HepG2 (cell line): ENCODE measurements at regions not wholly inside any gene's neighbourhood (a gene's known extent, or its start where the extent isn't known, plus 50 kb on each side); places are given as distances from the start of the nearest gene placed in this dataset.

Source experiments
- ATAC-seq: fragments of 200-7000 bp; cut with Tn5 transposase; 3 replicates; pipeline ENCODE4 v1.9.1; 2020; ENCODE audit warnings: mild to moderate bottlenecking, moderate library complexity
- BruUV-seq: library from RNA; stranded (reverse); fragments of 400-500 nt; replicated peaks from 2 replicates; lab custom pipeline; 2021; lab: Mats Ljungman, UMichigan
- CTCF ChIA-PET: fragments of 300-600 bp; formaldehyde crosslinking; extraction: SDS; loops from one replicate; lab custom pipeline; 2021; ENCODE audit warnings: low total read pairs, inconsistent platforms, low intra/inter-chr PET ratio; lab: Yijun Ruan, JAX
- POLR2A ChIA-PET: fragments of 350-600 bp; sonication (Branson Sonifier 250); formaldehyde crosslinking; loops from one replicate; lab custom pipeline; 2020; ENCODE audit warnings: antibody characterized with exemption, inconsistent platforms; lab: Yijun Ruan, JAX
- DNase-seq: peaks from one replicate; pipeline ENCODE4 v3.0.0-alpha.2; 2015; ENCODE audit warnings: low spot score
- FAIRE-seq: peaks from 3 replicates; lab custom pipeline; 2011; peaks lifted over from hg19 to GRCh38; lab: Jason Lieb, UNC
- H2AFZ ChIP-seq: one replicate; pipeline ENCODE4 v1.6.1; 2011; ENCODE audit warnings: low read length, inconsistent platforms
- H3K27ac ChIP-seq: fragments of 300-600 bp; 3 replicates; pipeline ENCODE4 v1.8.0; 2011; ENCODE audit warnings: mixed run types, mild to moderate bottlenecking, mixed read lengths, low read length, inconsistent platforms; ENCODE audit not compliant: insufficient read depth; ENCODE audit errors: extremely low read length
- H3K27me3 ChIP-seq, 2 experiments: fragments of 200-600 bp in 1 of 2; 2 replicates in 1 of 2; 3 replicates in 1 of 2; pipeline versions ENCODE4 v1.6.0 to v1.8.0; 2011; ENCODE audit warnings: low read length in 2 of 2, mild to moderate bottlenecking in 2 of 2, moderate library complexity in 2 of 2, inconsistent platforms in 1 of 2; ENCODE audit not compliant: insufficient read depth in 2 of 2, control insufficient read depth in 1 of 2
- H3K36me3 ChIP-seq, 2 experiments: fragments of 200-600 bp in 1 of 2; replicated peaks in 1 of 2; 2 replicates in 1 of 2; 3 replicates in 1 of 2; pipeline versions ENCODE4 v1.5.1 to v1.8.0; 2011; ENCODE audit warnings: low read length in 2 of 2, inconsistent platforms in 1 of 2; ENCODE audit not compliant: insufficient read depth in 2 of 2, control insufficient read depth in 1 of 2
- H3K4me1 ChIP-seq: 2 replicates; pipeline ENCODE4 v1.5.1; 2012; ENCODE audit warnings: low read length, inconsistent platforms; ENCODE audit not compliant: insufficient read depth
- H3K4me2 ChIP-seq: 2 replicates; pipeline ENCODE4 v1.6.0; 2011; ENCODE audit warnings: low read depth, low read length, inconsistent platforms
- H3K4me3 ChIP-seq, 3 experiments: fragments of 200-600 bp in 1 of 3; sonication (generic), shearing (Covaris generic) in 1 of 3; replicated peaks in 1 of 3; 2 replicates each; pipeline ENCODE4 v1.5.1; 2011 to 2016; ENCODE audit warnings: low read length in 3 of 3, inconsistent platforms in 2 of 3, low read depth in 2 of 3, mild to moderate bottlenecking in 2 of 3, control low read depth in 1 of 3, mixed read lengths in 1 of 3; ENCODE audit not compliant: insufficient read depth in 1 of 3
- H3K79me2 ChIP-seq: one replicate; pipeline ENCODE4 v1.6.1; 2011; ENCODE audit warnings: low read length, inconsistent platforms; ENCODE audit not compliant: insufficient read depth
- H3K9ac ChIP-seq: 2 replicates; pipeline ENCODE4 v1.6.0; 2011; ENCODE audit warnings: mild to moderate bottlenecking, low read depth, low read length, inconsistent platforms; ENCODE audit not compliant: insufficient read depth
- H3K9me3 ChIP-seq: 2 replicates; pipeline ENCODE4 v1.5.1; 2012; ENCODE audit warnings: mild to moderate bottlenecking, low read length
- H4K20me1 ChIP-seq: 2 replicates; pipeline ENCODE4 v1.6.0; 2011; ENCODE audit warnings: inconsistent platforms, mild to moderate bottlenecking, low read length, moderate library complexity; ENCODE audit not compliant: insufficient read depth
- BRD4 ChIP-seq: sonication (generic); formaldehyde crosslinking; IDR thresholded peaks from 2 replicates; pipeline ENCODE4 v1.4.0; 2020; ENCODE audit warnings: missing genetic modification reagents
- CBFB ChIP-seq: sonication (generic); formaldehyde crosslinking; IDR thresholded peaks from 2 replicates; pipeline ENCODE4 v1.4.0; 2020; ENCODE audit warnings: missing genetic modification reagents
- CHD4 ChIP-seq: fragments of 200-600 bp; sonication (generic); IDR thresholded peaks from 2 replicates; pipeline ENCODE4 v1.7.0; 2017; ENCODE audit warnings: mild to moderate bottlenecking, low read length, borderline replicate concordance
- EED ChIP-seq: sonication (generic); formaldehyde crosslinking; IDR thresholded peaks from 2 replicates; pipeline ENCODE4 v1.5.0; 2020; ENCODE audit warnings: mild to moderate bottlenecking, missing genetic modification reagents
- HIVEP1 ChIP-seq: sonication (generic); formaldehyde crosslinking; IDR thresholded peaks from 2 replicates; pipeline ENCODE4 v1.4.0; 2020; ENCODE audit warnings: mild to moderate bottlenecking, missing genetic modification reagents
- NFRKB ChIP-seq: fragments of 450-650 bp; IDR thresholded peaks from 2 replicates; pipeline ENCODE4 v1.6.1; 2017
- POGZ ChIP-seq: sonication (generic); formaldehyde crosslinking; IDR thresholded peaks from 2 replicates; pipeline ENCODE4 v1.4.0; 2020; ENCODE audit warnings: mild to moderate bottlenecking, missing genetic modification reagents
- RORA ChIP-seq: sonication (generic); formaldehyde crosslinking; IDR thresholded peaks from 2 replicates; pipeline ENCODE4 v1.5.0; 2020; ENCODE audit warnings: mild to moderate bottlenecking, missing genetic modification reagents, moderate library complexity
- ZFP62 ChIP-seq: sonication (generic); formaldehyde crosslinking; IDR thresholded peaks from 2 replicates; pipeline ENCODE4 v1.4.0; 2020; ENCODE audit warnings: missing genetic modification reagents
- ZNF12 ChIP-seq: sonication (generic); formaldehyde crosslinking; IDR thresholded peaks from 2 replicates; pipeline ENCODE4 v1.5.0; 2020; ENCODE audit warnings: missing genetic modification reagents
- ZNF121 ChIP-seq: sonication (generic); formaldehyde crosslinking; IDR thresholded peaks from 2 replicates; pipeline ENCODE4 v1.5.0; 2020; ENCODE audit warnings: mild to moderate bottlenecking, missing genetic modification reagents
- ZNF207 ChIP-seq: fragments of 450-650 bp; IDR thresholded peaks from 2 replicates; pipeline ENCODE4 v1.6.1; 2016; ENCODE audit warnings: antibody characterized with exemption, borderline replicate concordance
- ZNF280D ChIP-seq: sonication (generic); formaldehyde crosslinking; IDR thresholded peaks from 2 replicates; pipeline ENCODE4 v1.5.1; 2020; ENCODE audit warnings: mild to moderate bottlenecking, missing genetic modification reagents
- ZNF33B ChIP-seq: sonication (generic); formaldehyde crosslinking; IDR thresholded peaks from 2 replicates; pipeline ENCODE4 v1.5.1; 2020; ENCODE audit warnings: mild to moderate bottlenecking, missing genetic modification reagents
- ZNF724P ChIP-seq: sonication (generic); formaldehyde crosslinking; IDR thresholded peaks from 2 replicates; pipeline ENCODE4 v1.8.0; 2022; ENCODE audit warnings: missing genetic modification reagents, borderline replicate concordance
- ZNF790 ChIP-seq: sonication (generic); formaldehyde crosslinking; IDR thresholded peaks from 2 replicates; pipeline ENCODE4 v1.8.0; 2022; ENCODE audit warnings: missing genetic modification reagents, mild to moderate bottlenecking, borderline replicate concordance
- WGBS: methylation state at CpG from one replicate; pipeline ENCODE4 v1.1.6; 2017; ENCODE audit warnings: low lambda C conversion rate; 5-methylcytosine and 5-hydroxymethylcytosine counted together
- in situ Hi-C: cut with HindIII; loops from 2 replicates; pipeline ENCODE4 v1.10.0; 2017; ENCODE audit warnings: low pct_unique_long_range_greater_than_20kb; ENCODE audit not compliant: extremely low pct_ligation_motif_present
- intact Hi-C: fragments of 100-400 bp; cut with micrococcal nuclease; formaldehyde crosslinking; loops from one replicate; pipeline ENCODE4 v1.10.0; 2022; ENCODE audit not compliant: unreplicated experiment
- TF ChIP-seq, protein P1 (sequence below): sonication (generic); formaldehyde crosslinking; IDR thresholded peaks from 2 replicates; pipeline ENCODE4 v1.9.0; 2021; ENCODE audit warnings: missing genetic modification reagents, mild to moderate bottlenecking, borderline replicate concordance
- TF ChIP-seq, protein P2 (sequence below): sonication (generic); formaldehyde crosslinking; IDR thresholded peaks from 2 replicates; pipeline ENCODE4 v1.4.0; 2020; ENCODE audit warnings: missing genetic modification reagents, borderline replicate concordance
- TF ChIP-seq, protein P3 (sequence below): sonication (generic); formaldehyde crosslinking; IDR thresholded peaks from 2 replicates; pipeline ENCODE4 v1.5.0; 2020; ENCODE audit warnings: mild to moderate bottlenecking, missing genetic modification reagents, moderate library complexity

- 7% methylated on average over 2 of the region's 2 CpGs for WGBS
- Histone ChIP-seq H3K9me3 (peaks cover 83% of the 10 kb centered on the region), H3K36me3 (no peaks in the 10 kb centered on the region), H3K9ac (no peak overlapping the region), H3K4me1 (no peaks in the 10 kb centered on the region), H3K27me3 (no peaks in the 10 kb centered on the region), H4K20me1 (no peaks in the 10 kb centered on the region), H3K4me2 (no peak overlapping the region), H2AFZ (no peak overlapping the region), H3K79me2 (no peaks in the 10 kb centered on the region), H3K4me3 (no peak overlapping the region), H3K27ac (no peak overlapping the region)
- ATAC-seq, result no peak
- BruUV-seq, result no TSS peak
- ChIA-PET CTCF (no interaction called here), POLR2A (no interaction called here)
- DNase-seq, result no peak
- intact Hi-C loops (no loop called here), in situ Hi-C loops (no loop called here)
- no peak for FAIRE-seq
- no peak for TF ChIP-seq CHD4
- TF ChIP-seq CBFB, result no peak
- no peak for TF ChIP-seq ZNF33B (CRISPR knock-in tag)
- no peak for TF ChIP-seq HIVEP1
- no peak for TF ChIP-seq ZNF121 (CRISPR knock-in tag)
- no peak for TF ChIP-seq ZNF790
- no peak for TF ChIP-seq ZNF12 (CRISPR knock-in tag)
- TF ChIP-seq, protein P1, sequence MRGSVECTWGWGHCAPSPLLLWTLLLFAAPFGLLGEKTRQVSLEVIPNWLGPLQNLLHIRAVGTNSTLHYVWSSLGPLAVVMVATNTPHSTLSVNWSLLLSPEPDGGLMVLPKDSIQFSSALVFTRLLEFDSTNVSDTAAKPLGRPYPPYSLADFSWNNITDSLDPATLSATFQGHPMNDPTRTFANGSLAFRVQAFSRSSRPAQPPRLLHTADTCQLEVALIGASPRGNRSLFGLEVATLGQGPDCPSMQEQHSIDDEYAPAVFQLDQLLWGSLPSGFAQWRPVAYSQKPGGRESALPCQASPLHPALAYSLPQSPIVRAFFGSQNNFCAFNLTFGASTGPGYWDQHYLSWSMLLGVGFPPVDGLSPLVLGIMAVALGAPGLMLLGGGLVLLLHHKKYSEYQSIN (CRISPR knock-in tag), result no peak
- no peak for TF ChIP-seq ZNF207
- TF ChIP-seq, protein P2, sequence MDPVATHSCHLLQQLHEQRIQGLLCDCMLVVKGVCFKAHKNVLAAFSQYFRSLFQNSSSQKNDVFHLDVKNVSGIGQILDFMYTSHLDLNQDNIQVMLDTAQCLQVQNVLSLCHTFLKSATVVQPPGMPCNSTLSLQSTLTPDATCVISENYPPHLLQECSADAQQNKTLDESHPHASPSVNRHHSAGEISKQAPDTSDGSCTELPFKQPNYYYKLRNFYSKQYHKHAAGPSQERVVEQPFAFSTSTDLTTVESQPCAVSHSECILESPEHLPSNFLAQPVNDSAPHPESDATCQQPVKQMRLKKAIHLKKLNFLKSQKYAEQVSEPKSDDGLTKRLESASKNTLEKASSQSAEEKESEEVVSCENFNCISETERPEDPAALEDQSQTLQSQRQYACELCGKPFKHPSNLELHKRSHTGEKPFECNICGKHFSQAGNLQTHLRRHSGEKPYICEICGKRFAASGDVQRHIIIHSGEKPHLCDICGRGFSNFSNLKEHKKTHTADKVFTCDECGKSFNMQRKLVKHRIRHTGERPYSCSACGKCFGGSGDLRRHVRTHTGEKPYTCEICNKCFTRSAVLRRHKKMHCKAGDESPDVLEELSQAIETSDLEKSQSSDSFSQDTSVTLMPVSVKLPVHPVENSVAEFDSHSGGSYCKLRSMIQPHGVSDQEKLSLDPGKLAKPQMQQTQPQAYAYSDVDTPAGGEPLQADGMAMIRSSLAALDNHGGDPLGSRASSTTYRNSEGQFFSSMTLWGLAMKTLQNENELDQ (CRISPR knock-in tag), result no peak
- TF ChIP-seq EED (CRISPR knock-in tag), result no peak
- TF ChIP-seq ZFP62 (CRISPR knock-in tag), result no peak
- no peak for TF ChIP-seq NFRKB
- no peak for TF ChIP-seq RORA (CRISPR knock-in tag)
- TF ChIP-seq BRD4 (CRISPR knock-in tag), result no peak
- TF ChIP-seq, protein P3, sequence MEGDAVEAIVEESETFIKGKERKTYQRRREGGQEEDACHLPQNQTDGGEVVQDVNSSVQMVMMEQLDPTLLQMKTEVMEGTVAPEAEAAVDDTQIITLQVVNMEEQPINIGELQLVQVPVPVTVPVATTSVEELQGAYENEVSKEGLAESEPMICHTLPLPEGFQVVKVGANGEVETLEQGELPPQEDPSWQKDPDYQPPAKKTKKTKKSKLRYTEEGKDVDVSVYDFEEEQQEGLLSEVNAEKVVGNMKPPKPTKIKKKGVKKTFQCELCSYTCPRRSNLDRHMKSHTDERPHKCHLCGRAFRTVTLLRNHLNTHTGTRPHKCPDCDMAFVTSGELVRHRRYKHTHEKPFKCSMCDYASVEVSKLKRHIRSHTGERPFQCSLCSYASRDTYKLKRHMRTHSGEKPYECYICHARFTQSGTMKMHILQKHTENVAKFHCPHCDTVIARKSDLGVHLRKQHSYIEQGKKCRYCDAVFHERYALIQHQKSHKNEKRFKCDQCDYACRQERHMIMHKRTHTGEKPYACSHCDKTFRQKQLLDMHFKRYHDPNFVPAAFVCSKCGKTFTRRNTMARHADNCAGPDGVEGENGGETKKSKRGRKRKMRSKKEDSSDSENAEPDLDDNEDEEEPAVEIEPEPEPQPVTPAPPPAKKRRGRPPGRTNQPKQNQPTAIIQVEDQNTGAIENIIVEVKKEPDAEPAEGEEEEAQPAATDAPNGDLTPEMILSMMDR, result no peak
- TF ChIP-seq POGZ (CRISPR knock-in tag), result no peak
- TF ChIP-seq ZNF280D (CRISPR knock-in tag), result no peak
- TF ChIP-seq ZNF724P (CRISPR knock-in tag), result no peak
These were observed 1372.7 kb upstream of the CITED2 start for GRCh38 chr6:140747114-140747513.
